ENCODE measurements at regions not wholly inside any gene's neighbourhood (a gene's known extent, or its start where the extent isn't known, plus 50 kb on each side); places are given as distances from the start of the nearest gene placed in this dataset.

DNA sequence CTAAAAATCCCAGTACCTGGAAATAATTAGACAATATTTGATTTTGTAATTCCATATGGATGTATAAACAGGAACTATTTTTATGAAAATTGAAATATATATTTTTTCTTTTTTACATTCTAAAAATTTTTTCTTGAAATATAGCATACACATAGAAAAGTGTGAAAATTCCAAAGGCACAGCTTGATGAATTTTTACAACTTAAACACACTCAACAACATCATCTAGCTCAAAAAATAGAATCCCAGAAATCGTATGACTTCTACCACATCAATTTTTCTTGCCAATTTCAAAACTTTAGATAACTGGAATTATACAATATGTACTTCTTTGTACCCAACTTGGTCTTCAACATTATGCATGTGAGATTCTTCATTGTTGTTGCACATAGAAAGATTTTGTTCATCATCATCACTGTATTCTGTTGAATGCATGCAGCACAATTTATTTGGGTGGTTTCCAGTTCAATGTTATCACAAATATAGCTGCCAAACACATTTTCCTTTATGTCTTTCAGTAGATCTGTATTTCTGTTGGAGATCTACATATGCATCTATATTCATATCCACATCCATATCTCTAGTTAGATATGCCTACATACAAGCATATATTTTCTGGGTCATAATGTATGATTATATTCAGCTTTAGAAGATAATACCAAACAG, 340.7 kb upstream of the SLIT2 start:
- no peak for DNase-seq

DNA sequence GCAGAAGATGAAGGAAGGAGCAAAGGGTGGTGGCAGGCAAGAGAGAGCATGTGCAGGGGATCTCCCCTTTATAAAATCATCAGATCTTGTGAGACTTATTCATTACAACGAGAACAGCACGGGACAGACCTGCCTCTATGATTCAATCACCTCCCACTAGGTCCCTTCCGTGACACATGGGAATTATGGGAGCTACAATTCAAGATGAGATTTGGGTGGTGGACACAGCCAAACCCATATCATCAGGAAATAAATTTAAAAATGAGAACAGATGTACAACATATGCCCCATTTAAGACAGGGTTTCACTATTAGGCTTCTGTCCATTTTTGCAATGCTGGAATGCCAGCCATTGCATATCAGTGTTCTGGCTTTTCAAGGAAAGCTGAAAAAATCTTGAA, 346.7 kb upstream of the SLIT2 start:
- DNase-seq: no peak

DNA sequence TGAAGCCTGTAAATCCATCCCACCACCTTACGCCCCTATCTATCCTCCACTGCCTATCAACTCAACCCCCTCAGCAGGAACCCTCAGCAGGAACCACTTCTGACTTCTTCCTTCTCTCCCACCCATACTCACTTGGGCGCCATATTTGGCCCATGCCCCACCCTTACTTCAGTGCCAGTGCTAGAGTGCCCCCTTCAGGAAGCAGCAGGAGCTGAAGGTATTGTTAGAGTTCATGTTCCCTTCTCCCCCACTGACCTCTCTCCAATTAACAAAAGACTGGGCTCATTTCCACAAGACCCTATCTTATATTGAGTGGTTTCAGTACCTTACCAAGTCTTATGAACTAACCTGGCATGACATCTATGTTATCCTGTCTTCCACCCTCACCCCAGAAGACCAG, 363.1 kb upstream of the SLIT2 start:
- no peak for DNase-seq

DNA sequence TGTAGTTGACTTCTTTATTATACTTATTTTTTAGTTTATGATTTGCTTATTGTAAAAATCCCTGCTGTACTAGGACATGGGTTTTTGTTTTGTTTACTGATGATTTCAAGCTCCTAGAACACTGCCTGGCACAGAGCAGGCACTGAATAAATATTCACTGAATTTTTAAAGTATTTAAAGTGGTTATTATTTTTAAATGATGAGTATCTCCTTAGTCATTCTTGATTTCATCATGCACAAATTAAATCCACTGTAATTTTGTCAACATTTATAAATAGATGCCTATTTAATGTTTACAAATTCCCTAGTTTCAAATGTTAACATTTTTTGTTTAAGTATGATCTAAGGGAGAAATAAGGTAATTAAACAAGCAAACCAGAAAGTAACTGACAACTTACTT, 367.9 kb upstream of the SLIT2 start:
- no peak for DNase-seq

DNA sequence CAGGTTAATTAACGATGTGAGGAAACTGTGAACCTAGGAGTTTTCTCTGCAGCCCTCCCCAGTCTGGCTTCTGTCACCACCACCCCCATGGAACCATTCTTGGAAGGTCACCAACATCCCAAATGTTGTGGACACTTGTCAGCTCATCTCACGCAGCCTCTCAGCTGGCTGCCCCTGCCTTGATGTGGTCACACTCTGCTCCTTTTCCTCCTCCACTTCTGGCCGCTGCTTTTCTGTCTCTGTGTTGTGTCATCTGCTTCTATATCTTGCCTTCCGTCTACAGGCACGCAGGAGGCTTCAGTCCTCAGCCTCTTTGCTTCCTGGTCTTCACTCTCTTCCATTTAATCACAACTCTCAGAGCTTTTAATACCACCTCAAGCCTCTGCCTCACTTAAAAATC, 371.5 kb upstream of the SLIT2 start:
- DNase-seq: no peak

DNA sequence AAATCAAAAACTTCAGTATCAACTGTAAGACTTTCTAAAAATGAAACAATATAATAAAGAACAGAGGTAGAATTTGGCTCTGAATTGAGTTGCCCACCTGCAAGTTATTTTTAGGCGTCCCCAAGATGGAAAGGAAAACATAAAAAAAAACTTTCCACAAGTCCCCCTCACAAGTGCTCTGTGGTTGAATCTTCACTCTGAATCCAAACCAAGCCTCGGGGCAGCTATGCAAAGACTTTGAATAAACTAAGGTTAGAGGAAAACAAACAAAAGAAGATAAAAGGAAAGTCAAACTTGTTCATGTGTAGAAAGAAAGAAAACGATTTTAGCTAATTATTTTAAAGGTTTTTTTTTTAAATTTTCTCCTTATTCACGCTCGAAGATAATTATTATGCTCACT, 372.4 kb upstream of the SLIT2 start:
- no peak for DNase-seq

DNA sequence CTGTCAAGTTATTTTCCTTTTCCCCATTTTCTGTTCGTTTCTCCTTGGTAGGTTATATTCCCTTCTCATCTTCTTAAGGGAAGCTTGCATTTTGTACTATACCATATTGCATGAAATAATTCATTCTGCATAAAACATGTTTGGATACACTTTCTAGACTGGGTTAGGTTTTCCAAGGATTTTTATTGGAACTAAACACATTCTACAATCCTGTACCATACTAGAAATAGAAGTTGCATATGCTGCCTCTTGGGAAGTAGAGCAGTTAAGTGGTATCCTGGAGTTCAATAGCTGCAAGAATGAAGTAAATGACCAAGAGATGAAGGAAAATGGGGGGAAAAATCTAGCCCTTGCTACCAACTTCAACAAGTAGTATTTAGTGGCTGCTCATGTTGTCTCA, 393.7 kb upstream of the SLIT2 start:
- no peak for DNase-seq

DNA sequence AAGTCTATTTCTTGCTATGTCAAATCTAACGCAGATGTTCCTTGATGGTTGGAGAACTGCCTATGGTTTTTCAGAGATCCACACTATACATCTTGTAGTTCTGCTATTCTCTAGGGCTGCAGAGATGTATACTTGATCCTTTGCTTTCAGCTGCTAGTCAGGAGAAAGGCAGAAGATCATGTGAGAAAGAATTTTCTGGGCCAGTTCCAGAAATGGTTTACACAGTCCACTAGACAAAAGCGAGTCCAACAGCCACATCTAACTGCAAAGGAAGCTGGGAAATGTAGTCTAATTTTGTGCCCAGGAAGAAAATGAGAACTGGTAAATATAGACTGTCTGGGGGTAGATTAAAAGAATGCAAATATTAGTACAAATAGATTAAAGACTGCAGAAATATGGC, 394.3 kb upstream of the SLIT2 start:
- DNase-seq: peak; percentile 5

DNA sequence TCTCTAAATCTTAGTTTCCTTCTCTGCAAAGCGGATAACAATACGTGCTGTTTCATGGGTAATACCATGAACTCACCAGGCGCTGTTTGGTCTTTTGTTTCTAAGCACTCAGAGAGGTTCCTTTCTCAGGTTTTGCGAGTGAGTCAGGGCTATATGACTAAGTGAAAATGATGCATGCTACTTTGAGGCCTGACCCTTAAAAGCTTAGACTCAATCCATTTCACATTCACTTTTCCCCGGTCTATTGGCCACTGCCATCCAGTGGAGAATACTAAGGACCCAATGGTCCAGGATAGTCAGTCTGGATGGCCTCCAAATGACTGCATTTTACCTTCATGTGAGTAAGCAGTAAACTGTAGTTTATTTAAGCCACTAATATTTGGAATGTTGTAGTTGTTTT, 400.8 kb upstream of the SLIT2 start:
- no peak for DNase-seq

DNA sequence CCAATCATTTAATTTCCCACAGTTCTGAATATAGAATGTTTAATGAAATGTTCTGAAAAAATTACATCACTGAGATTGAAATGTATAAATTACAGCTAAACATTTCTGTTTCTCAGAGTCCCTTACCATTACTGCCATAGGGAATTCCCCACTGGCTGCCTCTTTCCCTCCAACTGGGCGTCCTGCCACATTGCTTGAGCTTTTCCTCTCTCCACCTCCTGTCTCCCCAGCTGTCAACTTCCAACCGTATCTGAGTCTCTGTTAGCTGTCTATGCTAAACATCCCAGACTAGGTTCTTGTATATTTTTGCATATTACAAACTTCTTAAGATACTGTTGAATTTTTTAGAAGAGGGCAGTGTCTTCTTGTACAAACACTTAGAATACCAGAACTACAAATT, 407.3 kb upstream of the SLIT2 start:
- no peak for DNase-seq

DNA sequence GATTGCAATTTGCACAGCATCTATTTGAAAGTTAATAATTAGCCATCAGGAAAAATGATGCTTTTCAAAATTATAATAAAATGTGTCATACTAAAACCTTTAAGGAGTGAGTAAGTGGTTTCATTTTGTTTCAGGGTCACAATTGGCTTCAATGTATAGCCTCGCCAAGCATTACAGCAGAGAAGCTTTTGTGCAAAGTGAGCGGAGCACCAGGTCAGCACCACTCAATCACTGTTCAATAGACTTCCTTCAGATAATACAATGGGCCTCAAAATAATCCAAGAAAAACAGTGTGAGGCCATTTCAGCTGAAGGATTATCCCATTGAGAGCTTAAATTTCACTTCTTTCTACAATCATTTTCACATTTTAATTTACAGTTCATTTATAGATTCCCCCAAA, 409.2 kb upstream of the SLIT2 start:
- DNase-seq: no peak

DNA sequence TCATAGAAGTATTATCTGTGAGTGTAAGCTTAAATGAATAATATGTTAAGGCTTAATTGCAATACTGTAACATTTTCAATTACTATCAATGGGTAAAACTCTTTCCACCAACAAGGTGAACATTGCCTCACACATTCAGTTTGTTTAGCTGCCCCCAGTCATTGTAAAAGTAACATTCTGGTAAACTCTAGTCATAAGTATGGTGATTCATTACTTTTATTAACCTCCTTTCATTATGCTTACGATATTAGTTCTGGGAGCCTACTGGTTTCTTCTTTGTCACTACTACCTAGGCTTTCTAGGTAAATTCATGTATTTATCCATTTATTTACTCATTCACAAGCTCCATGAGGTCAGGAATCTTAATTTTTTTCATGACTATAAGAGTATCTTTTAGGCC, 412.8 kb upstream of the SLIT2 start:
- DNase-seq: no peak

DNA sequence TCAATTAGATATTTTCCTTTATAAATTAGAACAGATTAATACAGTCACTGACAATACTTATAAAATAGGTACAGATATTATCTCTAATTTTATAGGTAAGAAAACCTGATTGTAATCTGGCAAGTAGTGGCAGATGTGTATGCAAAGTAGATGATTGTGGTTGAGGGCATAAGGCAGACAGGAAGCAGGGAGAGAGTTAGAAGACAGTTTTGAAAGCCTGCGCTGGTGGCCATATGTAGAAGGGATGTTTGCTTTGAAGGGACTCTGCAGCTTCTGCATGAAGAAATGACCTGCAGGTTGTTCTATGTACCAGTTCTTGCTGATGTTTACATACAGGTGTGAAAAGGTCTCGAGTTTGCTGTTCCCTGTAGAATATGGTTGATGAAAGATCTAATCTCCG, 416.3 kb upstream of the SLIT2 start:
- DNase-seq: no peak

DNA sequence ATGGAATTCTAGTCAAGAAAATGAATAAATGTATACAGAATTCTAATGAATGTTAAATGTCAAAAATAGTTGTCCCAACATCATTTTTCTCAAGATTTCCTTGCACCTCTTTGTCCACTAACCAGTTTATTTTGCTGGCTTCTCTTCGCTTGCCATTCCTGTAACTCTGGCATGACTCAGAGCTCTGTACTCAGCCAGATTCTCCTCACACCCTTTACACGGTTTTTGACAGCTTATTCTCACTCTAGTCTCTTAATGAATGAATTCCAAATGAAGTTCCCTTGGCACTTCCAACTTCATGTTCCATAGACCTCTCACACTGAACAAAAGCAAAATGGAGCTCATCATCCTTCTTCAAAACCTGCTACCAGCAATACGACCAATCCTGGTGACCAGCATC, 419.3 kb upstream of the SLIT2 start:
- DNase-seq: no peak

DNA sequence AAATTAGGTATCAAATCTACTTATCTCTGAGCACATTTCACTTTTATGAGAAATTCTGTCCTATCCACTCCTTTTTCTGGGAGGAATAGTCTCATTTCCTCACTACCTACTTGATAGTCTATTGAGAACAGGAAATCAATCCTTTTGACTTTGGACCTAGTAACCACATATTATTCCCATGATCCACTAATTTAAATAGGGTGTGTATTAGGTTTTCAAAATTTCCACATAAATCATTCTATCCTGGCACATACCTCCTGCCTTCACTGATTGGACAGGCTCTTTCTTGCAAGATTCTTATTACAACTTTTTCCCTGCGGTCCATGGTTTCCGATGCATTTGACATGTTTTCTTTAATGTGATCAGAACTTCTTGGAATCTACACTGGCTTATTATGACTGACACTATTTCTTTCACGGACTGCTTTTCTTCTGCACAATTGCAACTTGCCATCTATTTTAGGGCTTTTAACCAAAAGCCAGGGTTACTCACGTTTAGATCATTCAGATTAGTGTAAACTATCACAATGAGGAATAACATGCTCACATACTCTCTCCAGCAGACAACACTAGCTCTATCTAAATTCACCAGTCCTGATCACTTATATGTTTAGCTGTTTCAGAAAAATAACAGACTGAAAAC, 419.9 kb upstream of the SLIT2 start:
- no peak for DNase-seq

DNA sequence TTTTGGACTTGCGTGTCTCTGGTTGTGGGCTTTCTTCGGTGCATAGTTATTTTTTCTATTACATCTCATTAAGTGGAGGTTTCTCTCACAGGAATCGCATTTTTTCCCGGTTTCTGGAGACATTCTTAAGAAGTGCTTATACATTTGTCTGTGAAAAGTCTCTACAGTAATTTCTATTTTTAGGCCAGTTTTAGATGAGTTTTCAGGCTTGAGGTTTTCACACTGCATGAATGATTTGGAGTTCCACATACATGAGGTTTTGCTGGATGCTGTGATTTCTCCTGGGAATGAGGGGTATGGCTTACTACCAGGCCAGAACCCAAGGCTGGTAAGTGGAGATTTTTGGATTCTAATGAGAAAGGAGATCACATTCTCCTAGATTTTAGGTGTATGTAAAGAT, 422.6 kb upstream of the SLIT2 start:
- DNase-seq: no peak

DNA sequence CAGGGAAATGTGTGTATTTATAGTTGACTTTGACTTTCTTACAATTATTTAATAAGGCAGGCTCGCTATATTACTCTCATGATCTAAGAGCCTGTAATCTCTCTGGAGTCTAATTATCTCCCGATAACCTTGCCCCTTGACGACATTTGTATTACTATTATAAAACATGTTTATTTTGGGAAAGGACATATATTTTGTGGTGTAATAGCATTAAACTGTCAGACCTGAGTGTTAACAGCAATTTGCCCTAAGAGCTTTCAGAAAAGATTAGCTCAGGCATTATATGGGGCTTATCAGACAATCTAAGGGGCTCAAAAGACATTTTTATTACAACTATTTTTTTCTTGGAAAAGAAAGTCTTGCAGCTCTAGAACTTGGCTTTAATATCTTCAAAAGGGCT, 427.9 kb upstream of the SLIT2 start:
- DNase-seq: peak; percentile 34

DNA sequence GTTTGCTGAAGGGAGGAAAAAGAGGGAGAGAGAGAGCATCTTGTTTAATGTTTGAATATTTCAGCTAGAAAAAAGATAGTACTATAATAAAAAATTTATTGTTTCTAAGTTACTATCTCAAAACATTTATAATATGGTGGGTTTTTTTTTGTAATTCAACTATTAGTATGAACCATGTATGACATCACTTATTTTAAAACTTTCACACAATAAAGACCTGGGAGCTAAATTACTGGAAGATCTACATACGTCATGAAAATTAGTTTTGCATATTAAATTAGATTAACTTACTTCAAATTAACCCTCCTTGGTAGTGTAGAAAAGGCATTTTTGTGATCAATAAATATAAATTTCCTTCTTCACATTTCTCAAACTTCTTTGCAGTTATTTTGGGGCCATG, 432.0 kb upstream of the SLIT2 start:
- DNase-seq: no peak

DNA sequence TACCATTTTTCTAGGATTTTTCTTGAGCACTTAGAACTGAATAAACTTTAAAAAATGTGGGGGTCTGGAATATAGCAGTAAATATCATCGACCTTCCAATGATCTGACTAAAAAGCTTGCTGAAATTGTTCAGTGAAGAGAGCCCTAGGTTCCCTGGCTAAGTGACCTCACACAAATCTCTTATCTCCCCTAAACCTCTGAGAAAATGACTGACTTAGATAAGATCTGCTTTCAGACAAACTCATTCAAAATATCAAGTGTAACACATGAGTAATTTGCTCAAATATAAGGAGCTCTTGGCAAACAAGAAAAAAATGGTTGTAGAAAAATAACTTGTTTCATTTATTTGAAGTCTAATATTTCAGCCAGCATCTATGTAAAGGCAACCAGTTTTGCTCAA, 441.7 kb upstream of the SLIT2 start:
- no peak for DNase-seq

DNA sequence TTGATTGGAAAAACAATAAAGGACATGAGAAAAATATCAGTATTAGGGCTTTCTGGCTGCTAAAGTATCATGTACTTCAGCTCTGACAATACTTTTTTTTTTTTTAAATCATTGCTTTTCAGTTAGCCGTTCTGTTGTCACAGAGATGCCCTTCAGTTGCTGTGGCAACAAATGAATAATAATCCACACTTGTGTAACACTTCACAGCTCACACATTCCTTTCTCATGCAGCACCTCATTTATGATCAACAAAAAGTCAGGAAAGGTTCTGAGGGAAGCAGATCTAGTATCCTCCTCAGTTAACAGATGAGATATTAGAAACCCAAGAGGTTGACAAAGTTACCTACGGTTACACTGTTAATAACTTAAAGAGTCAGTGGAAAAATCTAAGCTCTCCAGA, 444.2 kb upstream of the SLIT2 start:
- peak; percentile 38 for DNase-seq

DNA sequence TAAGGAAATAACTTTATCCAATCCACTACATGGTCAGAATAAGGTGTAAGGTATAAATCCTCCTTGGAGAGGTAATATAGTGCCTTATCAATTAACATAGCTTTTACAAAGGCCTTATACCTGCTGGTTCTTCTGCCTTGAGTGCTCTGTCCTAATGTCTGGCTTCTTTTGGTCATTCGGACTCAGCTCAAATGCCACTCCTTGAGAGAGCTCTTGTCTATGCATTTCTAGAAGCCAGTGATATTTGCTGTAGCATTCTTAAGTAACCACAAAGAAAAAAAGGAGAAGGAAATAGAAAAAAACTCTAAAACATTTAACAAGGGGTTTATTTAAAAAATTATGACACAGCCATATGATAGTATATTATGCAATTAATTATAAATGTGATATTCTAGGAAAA, 444.8 kb upstream of the SLIT2 start:
- no peak for DNase-seq

DNA sequence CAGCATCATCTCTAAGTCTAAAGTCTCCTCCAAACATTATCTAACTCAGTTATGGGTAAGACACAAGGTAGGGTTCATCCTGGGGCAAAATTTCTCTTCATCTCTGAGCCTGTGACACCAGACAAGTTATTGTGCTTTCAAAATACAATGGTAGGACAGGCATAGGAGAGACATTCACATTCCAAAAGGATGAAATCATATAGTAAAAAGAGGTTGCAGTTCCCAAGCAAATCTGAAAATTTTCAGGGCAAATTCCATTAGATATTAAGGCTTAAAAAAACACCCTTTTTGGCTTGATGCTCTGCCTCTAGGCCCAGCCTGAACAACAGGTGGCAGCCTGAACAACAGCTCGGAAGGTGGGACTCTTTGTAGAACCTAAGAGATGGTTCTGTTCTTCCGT, 448.3 kb upstream of the SLIT2 start:
- DNase-seq: no peak

DNA sequence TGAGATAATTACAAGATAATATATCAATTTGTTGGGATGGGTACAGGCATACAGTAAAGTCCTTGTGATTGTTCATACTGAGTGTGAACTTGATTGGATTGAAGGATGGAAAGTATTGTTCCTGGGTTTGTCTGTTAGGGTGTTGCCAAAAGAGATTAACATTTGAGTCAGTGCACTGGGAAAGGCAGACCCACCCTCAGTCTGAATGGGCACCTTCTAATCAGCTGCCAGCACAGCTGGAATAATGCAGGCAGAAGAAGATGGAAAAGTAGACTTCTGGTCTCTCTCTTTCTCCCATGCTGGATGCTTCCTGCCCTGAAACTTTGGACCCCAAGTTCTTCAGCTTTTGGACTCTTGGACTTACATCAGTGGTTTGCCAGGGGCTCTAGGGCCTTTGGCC, 457.9 kb upstream of the SLIT2 start:
- no peak for DNase-seq

DNA sequence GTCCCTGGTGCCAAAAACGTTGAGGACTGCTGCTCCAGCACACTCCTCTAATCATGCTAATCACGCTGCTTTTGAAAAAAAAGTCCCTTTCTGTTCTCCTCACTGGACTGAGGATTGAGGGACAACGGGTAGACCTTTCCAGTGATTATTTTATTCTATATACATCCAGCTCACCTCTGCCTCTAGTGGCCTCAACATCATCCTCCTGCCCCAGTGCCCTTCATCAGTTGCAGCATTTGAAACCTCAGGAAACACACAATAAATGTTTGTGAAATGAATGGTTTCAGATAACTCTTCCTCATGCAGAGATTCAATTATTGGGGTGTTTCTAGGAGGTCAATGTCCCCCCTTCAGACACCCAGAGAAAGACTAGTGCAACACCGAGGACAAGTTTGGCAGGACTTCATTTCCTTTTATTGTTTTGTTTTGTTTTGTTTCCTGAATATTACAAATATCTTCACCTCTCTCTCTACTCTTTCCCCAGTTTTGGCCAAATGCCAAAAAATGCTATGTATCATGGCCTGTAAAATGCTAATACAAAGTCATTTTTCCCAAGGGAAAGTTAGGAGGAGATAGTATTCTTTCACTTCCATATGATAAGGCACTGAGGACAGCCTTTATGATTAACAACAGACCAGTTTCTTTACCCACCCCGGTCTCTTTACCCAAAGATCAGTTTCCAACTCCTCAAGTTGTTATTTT, 460.1 kb upstream of the SLIT2 start:
- DNase-seq: no peak

Measured in renal pelvis (tissue), 1 donor.